Activated CD4-positive, alpha-beta T cell treated with anti-CD3 and anti-CD28 coated beads, Interleukin-2, Interleukin-4, amounts not matched to agents 100 ng/mL and 50 ng/mL, durations not matched to agents 16 hours and 8 hours (primary cell): ENCODE measurements at regions not wholly inside any gene's neighbourhood (a gene's known extent, or its start where the extent isn't known, plus 50 kb on each side); places are given as distances from the start of the nearest gene placed in this dataset.

ENCODE experiments used
- DNase-seq: peaks from one replicate; pipeline ENCODE4 v3.0.0-alpha.2; 2020; ENCODE audit warnings: low spot score

DNA sequence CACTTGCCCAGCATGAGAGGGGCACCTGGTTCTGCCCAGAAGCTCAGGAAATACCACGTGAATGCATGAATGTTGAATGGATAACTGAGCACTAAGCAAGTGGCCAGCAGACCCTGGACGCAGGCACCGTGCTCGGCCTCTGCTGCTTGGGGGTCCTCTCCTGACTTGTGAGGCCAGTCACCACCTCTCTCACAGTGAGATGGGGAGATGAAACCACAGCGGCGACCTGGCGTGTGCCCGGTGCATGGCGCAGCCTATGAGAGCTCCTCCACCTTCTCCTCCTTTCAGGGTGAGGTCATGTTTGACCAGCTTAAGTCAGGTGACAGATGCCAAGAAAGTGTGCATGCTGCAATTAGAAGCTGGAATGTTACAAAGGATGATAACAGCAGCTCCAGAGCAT, 75.5 kb downstream of the HMX1 start:
- DNase-seq, result no peak

DNA sequence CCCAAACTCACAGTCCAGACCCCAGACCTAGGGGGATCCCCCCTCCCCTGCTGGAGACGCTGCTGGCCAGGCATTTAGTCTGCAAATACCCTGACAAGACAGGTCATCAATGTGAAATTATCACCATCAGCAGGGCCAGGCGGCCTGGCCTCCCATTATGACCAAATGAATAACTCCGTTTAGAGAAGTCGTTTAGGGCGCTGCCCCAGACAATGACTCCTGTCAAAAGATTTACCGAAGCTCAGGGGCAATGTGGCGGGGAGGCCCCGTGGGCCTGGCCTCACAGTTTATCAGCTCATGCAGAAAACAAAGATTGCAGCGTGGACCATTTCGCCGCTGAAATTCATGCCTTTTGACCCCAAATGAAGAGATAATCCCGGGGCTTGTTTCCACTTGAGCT, 76.5 kb downstream of the HMX1 start:
- no peak for DNase-seq

DNA sequence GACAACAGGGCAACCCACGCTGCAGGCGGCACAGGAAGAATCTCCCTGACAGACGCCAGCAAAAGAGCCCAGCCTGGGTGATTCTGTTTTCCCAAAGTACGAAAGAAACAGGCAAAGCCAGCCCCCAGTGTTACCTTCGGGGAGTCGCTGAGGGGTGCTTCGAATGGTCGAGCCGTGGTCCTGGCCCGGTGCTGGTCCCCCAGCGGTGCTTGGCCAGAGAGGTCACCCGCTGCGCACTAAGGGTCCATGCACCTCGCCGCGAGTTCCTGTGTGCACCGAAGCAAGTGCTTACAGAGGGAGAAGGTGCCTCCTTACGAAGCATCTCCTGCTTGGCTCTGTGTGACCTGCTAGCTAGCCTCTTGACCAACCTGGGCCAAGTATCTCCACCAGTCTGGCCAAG, 77.1 kb downstream of the HMX1 start:
- no peak for DNase-seq

GRCh38 chr4:8793571-8794160, 78.0 kb downstream of the HMX1 start:
- DNase-seq, result no peak

- DNase-seq, result no peak
Observed at GRCh38 chr4:8792491-8792890, 79.1 kb downstream of the HMX1 start.

DNA sequence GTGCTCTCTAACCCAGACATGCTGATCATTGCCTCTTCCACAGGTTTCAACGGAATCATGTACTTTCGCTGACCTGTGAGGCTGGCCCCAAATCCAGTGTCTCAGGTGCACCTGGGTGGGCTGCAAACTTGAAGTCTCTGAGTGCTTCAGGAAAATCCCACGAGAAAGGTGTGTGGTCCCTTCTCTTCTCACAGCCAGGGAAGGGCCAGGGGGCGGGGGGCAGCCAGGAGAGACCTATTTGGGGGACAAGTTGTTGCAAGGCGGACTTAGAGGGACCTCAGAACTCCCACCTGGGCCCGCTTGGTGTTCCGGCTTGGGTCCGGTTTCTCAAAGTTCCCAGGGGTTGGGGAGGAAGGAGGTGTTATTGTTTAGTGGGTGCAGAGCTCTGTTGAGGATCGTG, 80.0 kb downstream of the HMX1 start:
- no peak for DNase-seq

- no peak for DNase-seq
Observed at GRCh38 chr4:8790749-8791148, 80.9 kb downstream of the HMX1 start.

DNA sequence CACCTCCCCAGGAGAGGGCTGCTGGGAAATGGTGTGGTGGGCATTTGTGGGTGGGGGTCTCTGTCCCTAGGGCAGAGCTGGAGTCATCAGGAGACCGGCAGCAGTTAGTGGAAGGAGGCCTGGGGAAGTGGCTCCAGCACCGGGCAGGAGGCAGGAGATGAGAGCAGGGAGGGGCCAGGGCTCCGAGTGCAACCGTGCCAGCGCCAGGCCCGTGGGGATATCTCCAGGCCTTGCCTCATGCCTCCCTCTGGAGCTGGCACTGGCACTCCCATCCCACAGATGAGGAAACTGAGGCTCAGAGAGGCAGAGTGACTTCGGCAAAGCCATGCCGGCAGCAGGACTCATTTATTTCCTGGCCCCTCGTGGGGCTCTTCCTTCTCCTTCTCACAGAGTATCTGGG, 83.5 kb downstream of the HMX1 start:
- DNase-seq, result no peak

DNA sequence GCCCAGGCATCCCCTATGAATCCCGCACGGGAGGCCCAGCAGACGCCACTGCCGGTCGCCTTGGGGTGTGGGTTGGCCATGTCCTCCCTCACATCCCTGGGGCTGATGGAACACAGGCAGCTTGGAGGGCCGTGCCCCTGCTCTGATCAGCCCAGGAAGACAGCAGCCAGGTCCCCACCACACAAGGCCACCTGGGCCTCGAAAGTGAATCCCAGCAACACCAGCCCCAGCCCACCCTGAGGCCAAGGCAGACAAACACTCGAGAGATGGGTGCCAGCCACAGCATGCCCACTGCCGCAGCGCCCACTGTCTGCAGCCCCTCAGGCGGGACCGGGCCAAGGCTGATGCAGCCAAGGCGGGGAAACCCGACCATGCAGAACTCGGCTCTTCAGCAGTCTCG, 85.5 kb downstream of the HMX1 start:
- DNase-seq, result no peak

- DNase-seq, result no peak
Observed at GRCh38 chr4:8785656-8786142, 85.9 kb downstream of the HMX1 start.

GRCh38 chr4:8783736-8784135, 87.9 kb downstream of the HMX1 start:
- DNase-seq, result no peak

DNA sequence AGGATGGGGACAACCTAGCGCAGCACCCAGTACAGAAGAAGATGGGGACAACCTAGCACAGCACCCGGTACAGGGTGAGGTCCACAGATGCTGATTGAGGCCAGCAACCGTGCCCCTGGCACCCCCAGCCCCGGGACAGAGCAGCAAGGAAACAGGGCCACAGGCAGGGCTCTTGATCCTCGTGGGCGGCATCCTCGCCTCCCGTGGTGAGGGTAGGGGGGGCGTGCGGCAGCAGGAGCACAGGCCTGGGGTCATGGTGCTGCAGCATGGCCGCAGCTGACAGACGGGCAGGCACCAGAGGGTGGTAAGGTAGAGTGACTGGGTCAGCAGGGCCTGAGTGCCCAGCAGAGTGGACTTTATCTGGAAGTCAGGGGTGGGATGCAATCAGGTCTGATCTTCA, 89.5 kb downstream of the HMX1 start:
- no peak for DNase-seq

DNA sequence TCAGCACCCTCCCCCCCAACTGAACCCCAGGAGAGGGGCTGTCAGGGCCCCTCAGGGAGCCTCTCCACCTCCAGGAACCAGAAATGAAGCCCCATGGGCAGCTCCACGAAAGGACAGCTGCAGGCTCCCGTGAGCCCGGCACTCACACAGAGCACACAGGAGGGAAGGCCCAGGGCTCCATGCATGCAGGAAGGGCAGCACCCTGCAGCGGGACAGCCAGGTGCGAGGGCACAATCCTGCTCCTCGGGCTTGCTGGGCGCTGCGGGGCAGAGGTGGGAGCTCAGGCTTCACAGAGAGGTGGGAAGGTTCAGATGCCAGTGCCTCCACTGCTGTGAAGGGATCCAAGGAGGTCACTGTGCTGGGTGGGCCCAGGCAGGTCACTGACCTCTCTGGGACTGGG, 90.0 kb downstream of the HMX1 start:
- no peak for DNase-seq

DNA sequence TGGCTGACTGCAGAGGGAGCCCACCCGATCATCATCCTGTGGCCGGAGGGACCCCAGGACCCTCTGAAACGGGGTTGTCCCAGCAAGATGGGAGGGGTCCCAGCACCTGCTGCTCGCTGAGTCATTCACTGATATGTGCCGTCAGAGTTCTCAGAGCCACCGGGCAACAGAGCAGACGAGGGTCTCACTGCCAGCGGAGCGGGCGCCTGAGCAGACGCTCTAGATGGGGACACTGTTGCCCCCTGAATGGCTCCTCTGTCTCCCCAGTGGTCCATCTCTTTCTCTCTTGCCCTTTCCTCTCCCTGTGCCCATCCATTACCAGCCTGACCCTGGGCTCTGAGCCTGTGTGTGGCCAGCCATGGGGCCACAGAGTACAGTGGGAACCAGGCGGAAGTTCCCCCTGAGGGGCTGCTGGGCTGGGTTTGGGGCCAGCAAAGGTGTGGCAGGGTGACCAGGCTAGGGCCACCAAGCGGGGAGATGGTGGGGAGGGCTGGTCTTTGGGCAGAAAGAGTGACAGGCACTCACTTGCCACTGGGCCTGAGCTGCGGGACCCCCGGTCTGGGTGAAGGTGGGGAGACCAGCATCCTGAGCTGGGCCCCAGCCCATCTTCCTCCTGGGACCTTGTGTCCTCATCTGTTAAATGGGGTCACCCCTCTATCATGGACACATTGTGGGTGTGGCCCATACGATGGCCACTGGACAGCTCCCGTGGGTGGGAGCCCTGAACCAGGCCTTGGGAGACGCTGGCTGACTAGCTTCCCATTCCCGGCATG, 90.9 kb downstream of the HMX1 start:
- no peak for DNase-seq

DNA sequence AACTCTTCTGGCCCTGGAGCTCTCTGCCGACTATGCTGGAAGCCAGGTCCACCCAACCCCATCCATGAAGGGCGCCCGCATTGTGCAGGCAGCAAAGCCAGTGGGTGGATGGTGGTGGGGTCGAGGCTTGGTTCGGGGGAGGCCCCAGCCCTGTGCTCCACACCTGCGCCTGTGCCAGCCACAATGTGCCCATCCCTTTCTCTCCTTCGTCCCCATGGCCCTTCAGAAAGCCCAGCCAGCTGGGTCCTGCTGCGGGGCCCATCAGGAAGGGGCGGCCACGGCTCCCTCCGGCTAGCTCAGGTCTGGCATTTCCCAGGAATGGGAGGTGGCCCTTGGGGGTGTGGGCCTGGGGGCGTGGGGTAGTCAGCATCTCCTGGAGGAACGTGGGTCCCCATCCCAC, 91.6 kb downstream of the HMX1 start:
- no peak for DNase-seq

- DNase-seq, result no peak
Observed at GRCh38 chr4:8779490-8779932, 92.1 kb downstream of the HMX1 start.

GRCh38 chr4:8778760-8779159, 92.9 kb downstream of the HMX1 start:
- no peak for DNase-seq

- no peak for DNase-seq
Observed at GRCh38 chr4:8778291-8778690, 93.3 kb downstream of the HMX1 start.

GRCh38 chr4:8777320-8778196, 94.1 kb downstream of the HMX1 start:
- no peak for DNase-seq

GRCh38 chr4:8776366-8776765, 95.3 kb downstream of the HMX1 start:
- no peak for DNase-seq

DNA sequence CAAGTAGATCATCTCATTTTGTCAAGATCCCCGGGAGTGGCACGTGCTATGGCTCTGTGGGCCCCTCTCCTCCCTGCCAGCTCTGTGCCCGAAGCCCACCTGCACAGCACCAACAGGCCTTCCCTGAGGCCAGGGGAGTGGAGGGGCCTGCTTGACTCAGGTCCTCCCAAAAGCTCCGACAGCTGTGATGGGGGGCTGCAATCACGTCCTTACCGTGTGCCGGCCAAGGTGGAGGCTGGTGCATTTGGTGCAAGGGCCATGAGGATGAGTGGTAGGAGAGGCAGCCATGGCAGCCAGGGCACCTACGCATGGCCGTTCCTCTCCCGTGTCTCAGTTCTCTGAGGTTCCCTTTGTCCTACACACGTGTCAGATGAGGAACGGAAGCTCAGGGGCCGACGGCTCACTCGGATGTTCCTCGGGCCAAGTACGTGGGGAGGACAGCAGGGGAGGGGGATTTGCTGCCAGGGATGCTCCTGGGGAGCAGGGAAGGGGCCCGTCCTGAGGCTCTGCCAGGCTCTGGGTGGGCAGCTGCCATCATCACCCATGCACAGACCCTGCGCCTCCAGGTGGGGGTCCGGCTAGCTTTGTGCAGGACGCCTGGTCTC, 95.8 kb downstream of the HMX1 start:
- DNase-seq, result no peak

DNA sequence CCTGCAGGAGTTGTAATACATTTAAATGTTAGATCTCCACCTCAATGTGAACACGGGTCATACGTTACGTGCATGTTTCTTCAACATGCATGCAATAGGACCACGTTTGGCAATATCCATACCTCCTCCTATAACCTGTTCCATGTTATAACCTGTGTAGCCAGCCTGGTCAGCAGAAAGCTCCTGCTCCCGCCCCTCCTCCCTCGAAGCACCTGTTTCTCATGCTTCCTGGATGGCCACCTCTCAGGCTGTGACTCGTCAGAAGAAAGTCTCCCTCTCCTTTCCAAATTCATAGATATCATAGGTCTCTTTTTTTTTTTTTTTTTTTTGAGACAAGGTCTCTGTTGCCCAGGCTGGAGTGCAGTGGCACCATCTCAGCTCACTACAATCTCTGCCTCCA, 96.5 kb downstream of the HMX1 start:
- DNase-seq, result no peak
